Heart left ventricle (tissue), 16 donors: ENCODE measurements at regions not wholly inside any gene's neighbourhood (a gene's known extent, or its start where the extent isn't known, plus 50 kb on each side); places are given as distances from the start of the nearest gene placed in this dataset.

Experiments used
- ATAC-seq, 4 donors: fragments of 200-7000 bp; cut with Tn5 transposase; one replicate each; pipeline ENCODE4 v1.9.1; 2020 to 2022; ENCODE audit warnings: moderate library complexity in 4 of 4, mild to moderate bottlenecking in 3 of 4, moderate number of reproducible peaks in 1 of 4
- DNase-seq, 5 donors: peaks; one replicate each; pipeline ENCODE4 v3.0.0-alpha.2; 2020
- H3K27ac ChIP-seq, 12 donors: fragments of 200-600 bp; sonication (generic) in 4 of 12; one replicate each; pipeline versions ENCODE4 v1.5.0 to v1.8.0; 2016 to 2022; ENCODE audit warnings: mild to moderate bottlenecking in 2 of 12
- H3K27me3 ChIP-seq, 9 donors: fragments of 200-600 bp; sonication (generic) in 2 of 9; one replicate each; pipeline versions ENCODE4 v1.5.1 to v1.8.0; 2016 to 2022; ENCODE audit warnings: mild to moderate bottlenecking in 3 of 9
- H3K36me3 ChIP-seq, 9 donors: fragments of 200-600 bp; sonication (generic) in 2 of 9; one replicate each; pipeline versions ENCODE4 v1.5.0 to v1.8.0; 2018 to 2022; ENCODE audit warnings: mild to moderate bottlenecking in 2 of 9
- H3K4me1 ChIP-seq, 12 donors: fragments of 200-600 bp; sonication (generic) in 4 of 12; one replicate each; pipeline versions ENCODE4 v1.5.0 to v1.8.0; 2016 to 2022; ENCODE audit warnings: mild to moderate bottlenecking in 3 of 12
- H3K4me3 ChIP-seq, 12 donors: fragments of 200-600 bp; sonication (generic) in 4 of 12; one replicate each; pipeline versions ENCODE4 v1.5.0 to v1.8.0; 2017 to 2022; ENCODE audit warnings: mild to moderate bottlenecking in 9 of 12, moderate library complexity in 4 of 12
- H3K9me3 ChIP-seq, 12 donors: fragments of 200-600 bp; sonication (generic) in 4 of 12; one replicate each; pipeline versions ENCODE4 v1.5.0 to v1.8.0; 2016 to 2022; ENCODE audit warnings: mild to moderate bottlenecking in 1 of 12
- CTCF ChIP-seq, 12 donors: fragments of 200-600 bp; sonication (generic) in 4 of 12; IDR thresholded peaks; one replicate each; pipeline versions ENCODE4 v1.5.0 to v1.8.0; 2018 to 2022; ENCODE audit warnings: antibody characterized with exemption in 12 of 12, mild to moderate bottlenecking in 5 of 12
- POLR2A ChIP-seq, 2 donors: fragments of 450-650 bp; IDR thresholded peaks; one replicate each; pipeline ENCODE4 v1.6.1; 2017; ENCODE audit warnings: antibody characterized with exemption in 2 of 2, mild to moderate bottlenecking in 2 of 2, moderate library complexity in 2 of 2
- whole genome bisulfite sequencing, 4 donors: extraction: QIAGEN DNeasy Blood & Tissue Kit in 2 of 4; methylation state at CpG; one replicate each; pipeline versions ENCODE4 v1.1.5 to v1.1.7; 2013 to 2018; 5-methylcytosine and 5-hydroxymethylcytosine counted together
- intact Hi-C, 10 donors: fragments of 100-400 bp; cut with DNase I; formaldehyde crosslinking; loops; one replicate each; pipeline versions ENCODE4 v1.11.1 to v1.14.2; 2022
- donor health status: ischemic (EF 13 %, LVEDD 7.1; RV severe dilation, severe dysfunction).
- donor health status: healthy with polysubstance abuse.
- donor health status: DM: no; HTN: yes; CAD: no.
- donor health status: DM: no; HTN: no; CAD: no.
- donor health status: ischemic (EF 25% LVEDD 6.9; RV normal size, moderate dysfunction).
- donor health status: ischemic (EF 25% LVEDD 5.7; RV mildly dilated, moderate dysfunction).
- donor health status: healthy.
- donor health status: DM: yes; HTN: yes; CAD: no.
- donor health status: ischemic (EF 35%, LVEDD 5.7; RV mildly dilated, moderate dysfunction).
- donor health status: nonischemic (EF 11% LVEDD 7.7; RV severe dilation, severe dysfunction).
- donor health status: DM: yes; HTN: yes; CAD: no.
- donor health status: PGD.
- donor health status: ischemic (EF 29% LVEDD 5.4; RV normal size, mild dysfunction).
- donor health status: nonischemic (EF 23%, LVEDD 6.1; RV moderate dilation, normal function).

DNA sequence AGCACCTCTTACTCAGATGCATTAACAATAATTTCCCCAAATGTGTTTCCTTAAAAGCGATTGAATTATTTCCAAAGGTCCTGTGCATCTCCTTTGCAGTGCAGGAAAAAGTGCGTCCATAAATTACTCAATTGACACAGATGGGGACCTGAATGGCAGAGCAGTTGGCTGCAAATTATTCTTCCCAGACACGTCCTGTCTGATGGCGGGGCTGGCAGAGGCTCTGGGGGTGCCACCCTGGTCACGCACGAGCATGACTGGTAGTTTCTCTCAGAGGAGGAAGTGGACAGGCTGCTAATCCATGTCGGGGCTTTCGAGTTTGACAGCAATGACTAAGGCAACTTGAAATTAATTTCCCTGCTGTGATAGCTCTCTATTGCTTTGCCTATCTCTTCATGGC is 264.8 kb upstream of the BRINP1 start:
- WGBS, 4 donors = 72 to 79% (median 72%) methylated on average over 8 of the region's 8 CpGs
- Histone ChIP-seq H3K36me3 (no peaks in the 10 kb centered on the region), H3K27me3 (no peaks in the 10 kb centered on the region), H3K9me3 (no peaks in the 10 kb centered on the region), H3K4me1 (no peaks in the 10 kb centered on the region), H3K27ac (no peak overlapping the region), H3K4me3 (no peak overlapping the region)
- TF ChIP-seq POLR2A (IDR thresholded peaks at IDR 0.05) (no peak), CTCF (IDR thresholded peaks at IDR 0.05) (no peak)
- intact Hi-C loops = no loop called here
- DNase-seq (no peak), ATAC-seq (no peak)

GRCh38 chr9:119611565-119611964 is 242.3 kb upstream of the BRINP1 start:
- Histone ChIP-seq H3K27me3 (no peaks in the 10 kb centered on the region), H3K4me1 (no peaks in the 10 kb centered on the region), H3K36me3 (no peaks in the 10 kb centered on the region), H3K4me3 (no peak overlapping the region), H3K27ac (no peak overlapping the region), H3K9me3 (peaks cover 0 to 1% (median 0%) of the 10 kb centered on the region in 12 donors)
- DNase-seq (no peak), ATAC-seq (no peak)
- TF ChIP-seq POLR2A (IDR thresholded peaks at IDR 0.05) (no peak), CTCF (IDR thresholded peaks at IDR 0.05) (no peak)
- intact Hi-C loops = no loop called here
- 40 to 51% (median 45%) methylated on average over 1 of the region's 1 CpG for WGBS, 4 donors

DNA sequence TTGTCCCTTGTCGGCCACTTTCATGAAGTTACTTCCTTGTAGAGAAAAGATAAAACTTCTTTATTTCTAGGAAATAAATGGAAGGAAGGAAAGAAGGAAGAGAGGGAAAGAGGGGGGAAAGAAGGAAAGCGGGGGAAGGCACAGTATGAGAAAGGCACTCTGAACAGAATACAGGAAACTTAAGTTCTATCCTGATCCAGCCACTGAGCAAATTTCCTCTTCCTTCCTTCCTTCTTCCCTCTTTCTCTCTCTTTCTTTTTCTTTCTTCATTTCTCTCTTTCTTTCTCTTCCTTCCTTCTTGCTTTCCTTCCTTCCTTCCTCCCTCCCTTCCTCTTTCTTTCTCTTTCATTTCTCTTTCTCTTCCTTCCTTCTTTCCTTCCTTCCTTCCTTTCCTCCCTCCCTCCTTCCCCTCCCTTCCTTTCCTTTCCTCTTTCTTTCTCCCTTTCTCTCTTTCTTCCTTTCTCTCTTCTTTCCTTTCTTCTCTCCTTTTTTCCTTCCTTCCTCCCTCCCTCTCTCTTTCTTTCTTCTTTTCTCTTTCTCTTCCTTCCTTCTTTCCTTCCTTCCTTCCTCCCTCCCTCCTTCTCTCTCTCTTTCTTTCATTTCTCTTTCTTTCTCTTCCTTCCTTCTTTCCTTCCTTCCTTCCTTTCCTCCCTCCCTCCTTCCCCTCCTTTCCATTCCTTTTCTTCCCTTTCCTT is 240.2 kb upstream of the BRINP1 start:
- no peak for DNase-seq
- H3K4me3 ChIP-seq = no peak overlapping the region
- TF ChIP-seq CTCF (IDR thresholded peaks at IDR 0.05) = no peak
- TF ChIP-seq POLR2A (IDR thresholded peaks at IDR 0.05) = no peak

DNA sequence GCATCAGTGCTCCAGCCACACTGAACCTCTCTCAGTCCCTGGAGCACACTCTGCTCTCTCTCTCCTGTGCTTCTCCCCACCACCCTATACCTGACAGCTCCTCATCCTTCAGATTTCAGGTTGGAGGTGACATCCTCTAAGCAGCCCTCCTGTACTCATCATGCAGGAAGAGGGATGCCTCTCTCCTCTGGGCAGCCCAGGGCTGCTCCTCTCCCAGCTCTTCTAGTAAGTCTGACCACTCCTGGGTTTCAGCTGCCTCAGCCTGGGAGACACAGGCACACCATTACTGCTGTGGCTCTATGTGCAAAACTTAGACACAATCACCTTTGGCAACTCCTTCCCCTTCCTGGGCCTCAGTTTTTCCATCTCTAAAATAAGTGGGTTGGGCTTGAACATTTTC is 232.4 kb upstream of the BRINP1 start:
- ATAC-seq = no peak
- Histone ChIP-seq H3K27ac (no peak overlapping the region), H3K27me3 (no peaks in the 10 kb centered on the region), H3K4me1 (no peaks in the 10 kb centered on the region), H3K9me3 (peaks cover 0 to 4% (median 0%) of the 10 kb centered on the region in 12 donors), H3K36me3 (no peaks in the 10 kb centered on the region), H3K4me3 (no peak overlapping the region)
- intact Hi-C loops = no loop called here
- no peak for DNase-seq
- TF ChIP-seq POLR2A (IDR thresholded peaks at IDR 0.05) (no peak), CTCF (IDR thresholded peaks at IDR 0.05) (no peak)

More for the DNA sequence above, 240.2 kb upstream of the BRINP1 start:
- no peaks in the 10 kb centered on the region for H3K36me3 ChIP-seq
- no peaks in the 10 kb centered on the region for H3K27me3 ChIP-seq
- peaks cover 0 to 4% (median 0%) of the 10 kb centered on the region in 12 donors for H3K9me3 ChIP-seq
- 79 to 95% (median 91%) methylated on average over 2 of the region's 2 CpGs for whole genome bisulfite sequencing, 4 donors
- no peak for ATAC-seq
- intact Hi-C loops = no loop called here
- no peak overlapping the region for H3K27ac ChIP-seq
- no peaks in the 10 kb centered on the region for H3K4me1 ChIP-seq
